GM19193 (cell line): ENCODE measurements at regions not wholly inside any gene's neighbourhood (a gene's known extent, or its start where the extent isn't known, plus 50 kb on each side); places are given as distances from the start of the nearest gene placed in this dataset.

ENCODE experiments used
- POLR2A ChIP-seq: IDR thresholded peaks from 4 replicates; pipeline ENCODE4 v1.6.1; 2011; ENCODE audit not compliant: insufficient read depth, insufficient read length; ENCODE audit errors: extremely low read depth

DNA sequence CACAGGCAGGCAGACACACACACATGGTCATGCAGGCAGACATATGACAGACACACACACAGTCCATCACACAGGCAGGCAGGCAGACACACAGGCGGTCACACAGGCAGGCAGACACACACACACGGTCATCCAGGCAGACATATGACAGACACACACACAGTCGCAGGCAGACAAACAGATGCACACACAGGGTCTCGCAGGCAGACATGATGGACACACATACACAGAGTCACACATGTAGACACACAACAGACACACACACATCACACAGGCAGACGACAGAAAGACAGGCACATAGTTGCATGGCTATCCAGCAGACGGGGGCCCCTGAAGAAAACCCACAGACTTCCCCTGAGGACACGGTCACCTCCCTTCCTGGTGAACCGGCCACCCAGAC lies 135.4 kb downstream of the NCOR2 start:
- no peak for TF ChIP-seq POLR2A

DNA sequence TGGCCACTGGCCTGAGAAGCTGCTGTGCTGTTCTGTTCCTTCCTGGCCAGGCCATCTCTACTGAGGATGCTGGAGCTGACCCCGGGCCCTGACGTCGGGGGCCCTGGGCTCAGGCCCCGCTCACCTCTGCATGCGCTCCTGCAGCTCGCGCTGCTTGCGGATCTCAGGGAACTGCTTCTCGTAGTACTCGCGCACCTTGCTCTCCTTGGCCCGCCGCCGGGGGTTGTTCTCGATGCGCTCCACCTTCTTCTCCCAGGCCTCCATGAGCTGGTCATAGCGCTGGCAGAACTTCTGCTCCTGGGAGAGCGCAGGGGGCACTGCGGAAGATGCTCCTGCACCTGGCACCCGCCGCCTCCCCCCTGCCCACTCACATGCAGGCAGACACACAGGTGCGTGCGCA lies 135.6 kb downstream of the RFLNA start:
- no peak for TF ChIP-seq POLR2A

DNA sequence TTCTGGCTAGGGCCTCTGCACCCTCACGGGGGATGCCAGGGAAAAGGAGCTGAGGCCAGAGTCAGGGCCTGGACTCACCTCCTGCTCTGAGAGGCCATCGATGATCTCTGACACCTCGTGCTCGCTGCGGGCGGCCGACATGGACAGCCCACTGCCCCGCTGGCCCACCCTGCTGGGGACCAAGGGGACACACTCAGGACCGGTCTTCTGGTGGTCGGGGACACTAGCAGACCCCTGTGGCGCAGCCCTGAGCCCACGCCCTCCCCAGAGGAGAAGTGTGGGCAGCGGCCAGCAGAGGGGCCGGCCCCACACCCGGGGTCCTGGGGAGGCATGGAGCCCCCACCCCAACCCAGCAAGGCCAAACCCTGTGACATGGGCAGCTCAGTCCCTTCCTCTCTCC lies 134.6 kb downstream of the RFLNA start:
- no peak for TF ChIP-seq POLR2A

DNA sequence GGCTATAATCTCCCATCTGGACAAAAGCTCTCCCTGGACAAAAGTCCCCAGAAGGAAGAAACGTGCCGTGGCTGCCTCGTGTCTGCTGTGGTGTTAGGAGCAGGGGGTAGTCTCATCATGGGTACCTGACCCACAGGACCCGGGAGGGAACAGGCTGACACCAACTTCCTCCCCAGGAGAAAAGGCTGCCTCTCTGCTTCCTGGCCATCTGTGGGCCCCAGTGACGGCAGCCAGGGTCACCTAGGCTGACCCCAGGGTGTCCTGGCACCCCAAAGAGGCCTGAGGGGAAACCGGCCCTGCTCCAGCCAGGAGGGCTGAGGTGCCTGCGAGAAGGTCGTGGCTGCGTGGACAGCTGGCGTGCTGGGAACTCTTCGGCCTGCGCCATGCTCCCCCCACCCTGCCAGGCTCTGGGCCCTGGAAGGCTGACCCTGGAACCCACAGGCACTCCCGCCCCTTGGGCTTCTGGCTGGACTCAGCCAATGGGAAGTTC lies 133.9 kb downstream of the RFLNA start:
- TF ChIP-seq POLR2A, result no peak

DNA sequence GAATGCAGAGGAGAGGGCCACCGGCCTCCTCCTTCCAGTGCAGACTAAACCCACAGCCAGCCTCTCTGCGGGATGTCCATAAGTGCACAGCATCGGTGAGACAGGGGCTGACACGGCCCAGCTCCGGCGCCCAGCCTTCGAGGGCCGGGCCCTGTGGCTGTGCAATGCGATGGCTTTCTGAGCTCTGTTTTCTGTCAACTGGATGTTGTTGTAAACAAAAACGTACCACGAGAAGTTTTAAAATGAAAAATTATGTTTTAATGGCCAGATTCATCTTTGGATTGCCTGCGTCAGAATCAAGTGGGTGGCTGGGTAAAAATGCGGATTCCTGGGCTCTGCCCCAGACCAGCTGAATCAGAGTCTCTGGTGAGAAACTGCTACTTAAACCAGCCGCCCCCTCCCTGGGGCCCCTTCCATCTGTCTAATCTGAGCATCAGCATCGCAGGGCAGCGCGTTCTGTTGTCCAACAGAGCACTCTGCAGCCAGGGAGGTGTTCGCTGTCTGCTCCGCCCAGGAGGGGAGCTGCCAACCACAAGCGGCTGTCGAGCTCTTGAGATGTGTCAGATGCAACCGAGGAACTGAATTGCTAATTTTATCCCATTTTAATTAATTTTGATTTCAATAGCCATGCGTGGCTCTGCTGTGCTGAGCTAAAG lies 133.4 kb downstream of the RFLNA start:
- TF ChIP-seq POLR2A, result no peak

DNA sequence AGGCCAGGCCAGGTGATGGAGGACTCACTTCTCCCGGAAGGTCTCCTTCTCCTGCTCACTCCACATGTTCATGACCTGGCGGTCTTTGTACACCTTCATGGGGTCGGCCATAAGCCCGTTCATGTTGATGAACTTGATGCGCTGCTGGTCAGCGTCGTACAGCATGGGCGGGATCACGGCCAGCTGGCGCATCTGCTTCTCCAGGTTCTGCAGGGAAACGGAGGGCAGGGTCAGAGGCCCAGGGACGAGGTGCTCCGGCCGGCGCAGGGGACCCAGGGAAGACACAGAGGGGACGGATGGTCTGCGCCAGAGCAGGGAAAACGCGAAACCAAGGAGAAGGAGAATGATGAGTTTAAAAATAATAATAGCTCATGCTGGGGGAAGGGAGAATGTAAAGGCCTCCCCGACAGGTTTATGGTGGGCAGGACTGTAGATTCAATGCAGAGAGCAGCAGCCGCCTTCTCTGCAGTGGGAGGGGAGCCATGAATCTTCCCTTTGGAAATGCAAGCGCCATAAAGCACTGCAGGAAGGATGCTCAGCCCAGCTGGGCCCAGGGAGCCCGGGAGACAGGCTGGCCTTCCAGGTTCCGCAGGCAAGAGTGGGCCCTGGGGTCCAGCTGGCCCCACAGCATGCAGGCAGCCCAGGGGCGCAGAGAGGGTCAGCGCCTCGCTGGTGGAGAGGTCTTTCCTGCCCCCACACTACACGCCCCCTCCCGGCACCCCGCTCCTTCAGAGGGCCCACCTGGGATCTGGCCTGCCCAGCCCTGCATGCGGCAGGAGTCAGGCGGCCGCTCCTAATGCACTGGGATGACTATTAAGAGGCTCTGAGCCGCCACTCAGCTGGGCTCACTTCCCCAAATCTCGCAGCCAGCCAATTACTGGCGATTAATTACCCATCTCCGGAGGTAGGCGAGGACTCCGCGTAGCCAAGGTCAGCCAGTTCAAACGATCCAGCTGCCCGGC lies 132.0 kb downstream of the RFLNA start:
- TF ChIP-seq POLR2A, result no peak

DNA sequence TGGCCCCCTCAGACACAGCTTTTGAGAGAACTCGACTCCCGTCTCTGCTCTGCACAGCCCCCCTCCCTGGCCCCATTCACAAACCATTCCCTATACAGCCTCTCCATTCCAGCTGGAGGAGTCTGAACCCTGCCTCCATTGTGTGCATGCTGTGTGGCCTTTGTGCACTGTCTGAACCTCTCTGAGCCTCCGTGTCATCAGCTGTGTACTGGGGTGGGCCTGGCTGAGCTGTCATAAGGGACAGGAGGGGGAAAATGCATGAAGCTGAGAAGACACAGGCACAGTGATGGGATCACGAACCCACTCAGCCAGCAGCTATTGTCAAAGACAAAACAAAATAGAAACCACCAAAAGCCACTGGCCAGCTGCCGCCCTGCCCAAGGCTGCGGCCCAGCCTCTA lies 130.8 kb downstream of the RFLNA start:
- no peak for TF ChIP-seq POLR2A

DNA sequence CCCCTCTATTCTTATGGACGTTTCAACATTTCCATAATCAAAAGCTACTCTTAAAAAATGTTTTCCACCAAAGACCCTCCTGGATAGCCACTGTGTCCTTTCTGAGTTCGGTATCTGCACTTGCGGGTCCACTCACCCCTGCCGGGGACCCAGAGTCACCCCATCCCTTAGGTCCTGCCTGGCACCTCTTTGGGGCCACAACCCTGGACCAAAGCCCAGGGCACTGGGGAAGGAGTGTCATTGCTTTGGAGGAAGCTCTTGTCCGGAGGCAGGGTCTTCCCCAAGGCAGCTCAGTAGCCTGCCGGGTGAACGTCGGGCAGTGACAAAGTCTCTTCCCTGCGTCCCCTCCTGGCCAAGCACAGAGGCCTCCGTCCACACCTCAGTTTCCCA lies 129.6 kb downstream of the RFLNA start:
- TF ChIP-seq POLR2A, result no peak

DNA sequence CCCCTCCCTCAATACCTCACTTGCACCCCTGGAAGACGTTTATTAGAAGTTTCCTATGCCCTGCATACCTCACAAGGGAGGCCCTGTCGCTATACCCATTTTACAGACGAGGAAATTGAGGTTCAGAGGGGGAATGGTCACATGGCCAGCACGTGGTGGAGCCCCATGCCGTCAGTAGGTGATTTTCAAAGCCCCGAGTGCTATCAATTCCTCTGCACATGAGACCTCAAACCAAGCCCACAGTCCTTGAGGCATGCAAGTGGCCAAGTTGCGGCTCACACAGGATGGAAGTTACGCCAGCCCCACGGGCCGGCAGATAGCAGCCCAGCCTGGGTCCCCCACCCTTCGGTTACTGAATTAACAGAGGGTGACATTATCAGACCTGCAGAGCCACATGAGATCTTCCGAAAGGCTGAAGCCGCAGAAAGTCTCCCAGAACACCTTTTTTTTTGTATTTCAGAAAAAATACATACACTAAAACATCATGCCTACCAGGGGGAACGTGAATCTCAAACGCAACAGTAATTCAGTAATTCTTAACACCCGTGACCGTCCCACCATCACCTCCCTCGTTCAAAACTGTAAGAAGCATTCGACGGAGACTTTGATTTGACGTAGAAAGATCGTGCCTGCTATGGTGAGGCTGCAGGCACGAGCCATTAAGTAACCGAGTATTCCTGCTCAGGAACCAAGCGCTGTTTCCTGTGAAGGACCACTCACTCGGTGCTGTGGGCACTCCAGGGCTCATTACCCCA lies 129.0 kb downstream of the RFLNA start:
- no peak for TF ChIP-seq POLR2A

DNA sequence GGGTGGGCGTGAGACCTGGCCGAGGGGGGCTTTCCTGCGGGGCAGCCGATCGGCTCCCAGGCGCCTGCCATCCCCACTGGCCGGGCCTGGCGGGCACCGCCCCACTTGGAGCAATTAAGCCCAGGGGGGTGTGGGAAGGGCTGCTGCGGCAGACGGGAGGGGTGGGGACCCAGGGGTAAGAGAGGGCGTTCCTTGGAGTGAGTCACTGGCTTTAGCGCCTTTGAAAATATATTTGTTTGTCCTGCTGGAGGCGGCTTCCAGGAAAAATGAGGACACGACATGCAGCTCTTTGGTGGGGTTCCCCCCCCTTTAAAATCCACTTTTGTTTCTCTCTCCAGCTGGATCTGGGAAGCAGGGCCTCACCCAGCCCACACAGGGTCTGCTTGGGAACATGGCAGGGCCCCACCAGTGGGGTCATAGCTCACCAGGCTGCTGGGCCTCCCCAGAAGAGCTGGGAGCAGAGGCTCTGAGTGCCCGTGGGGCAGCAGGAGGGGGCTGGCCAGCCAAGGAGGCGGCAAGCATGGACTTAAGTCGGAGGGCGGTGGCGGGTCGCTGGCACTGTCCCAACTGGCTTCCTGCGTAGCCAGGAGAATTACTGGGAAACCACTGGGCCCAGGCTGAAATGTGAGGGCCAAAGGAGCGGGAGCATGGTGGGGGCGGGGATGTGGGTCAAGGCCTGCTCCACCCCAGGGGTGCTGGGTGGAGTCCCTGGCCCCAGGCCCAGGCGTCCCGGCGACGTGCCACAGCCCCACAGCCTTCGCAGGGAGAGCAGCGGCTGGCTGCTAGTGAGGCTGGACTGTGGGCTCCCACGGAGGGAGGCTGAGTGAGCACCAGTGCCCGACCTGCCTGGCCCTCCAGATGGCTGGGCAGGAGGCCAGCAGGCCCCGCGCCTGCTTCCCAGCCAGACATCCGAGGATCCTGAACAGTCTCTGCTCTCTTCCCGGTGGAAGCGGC lies 128.0 kb downstream of the RFLNA start:
- TF ChIP-seq POLR2A, result no peak

DNA sequence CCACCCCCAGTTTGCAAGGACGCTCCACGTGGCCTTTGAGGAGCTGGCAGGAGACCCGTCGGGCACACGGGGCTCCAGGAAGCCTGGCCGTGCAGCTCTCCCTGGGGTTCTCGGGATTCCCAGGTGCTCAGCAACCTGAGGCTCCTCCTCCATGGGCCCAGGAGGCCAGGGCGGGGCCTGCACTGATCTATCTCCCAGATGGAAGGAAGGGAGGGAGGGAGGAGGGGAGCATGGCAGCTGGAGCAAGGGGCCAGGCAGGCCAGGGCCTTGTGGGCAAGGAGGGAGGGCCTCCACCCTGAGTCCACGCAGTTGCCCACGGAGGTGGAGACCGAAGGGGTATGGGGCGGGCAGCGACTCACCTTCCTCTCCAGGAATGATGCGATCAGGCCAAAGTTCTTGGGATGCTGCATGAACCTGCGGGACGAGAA lies 127.3 kb downstream of the RFLNA start:
- no peak for TF ChIP-seq POLR2A

DNA sequence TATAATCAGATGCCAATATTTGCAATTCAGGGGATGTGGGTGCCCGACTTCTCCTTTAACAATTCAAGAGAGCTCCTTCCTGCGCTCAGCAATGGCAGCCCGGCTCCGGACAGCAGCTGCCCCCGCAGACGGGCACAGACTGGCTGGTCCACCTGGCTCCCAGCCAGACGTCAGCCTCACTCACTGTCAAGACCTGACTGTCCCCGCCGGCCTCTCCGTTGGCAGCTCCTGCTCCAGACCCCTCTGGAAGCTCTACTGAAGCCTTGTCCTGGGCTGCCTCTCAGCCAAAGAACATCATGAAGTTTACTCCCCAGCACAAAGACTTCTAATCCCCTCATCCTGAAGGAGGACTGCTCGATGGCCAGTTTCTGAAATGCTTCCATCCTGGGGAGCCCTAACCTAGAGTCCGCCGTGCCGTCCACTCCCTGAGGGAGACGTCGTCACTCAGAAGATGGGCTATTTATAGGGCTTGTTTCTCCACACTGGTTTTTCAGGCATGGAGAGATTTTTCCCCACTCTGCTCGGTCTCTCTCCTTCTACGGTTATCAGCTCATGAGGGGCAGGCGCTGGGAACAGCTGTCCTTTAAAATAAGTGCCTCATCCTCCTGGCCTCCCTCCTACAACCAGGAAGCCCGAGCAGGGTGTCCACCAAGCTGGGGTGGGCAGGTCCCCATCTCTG lies 126.2 kb downstream of the RFLNA start:
- no peak for TF ChIP-seq POLR2A
